OCI-LY7 (cell line): ENCODE measurements at regions not wholly inside any gene's neighbourhood (a gene's known extent, or its start where the extent isn't known, plus 50 kb on each side); places are given as distances from the start of the nearest gene placed in this dataset.

ENCODE experiments used
- EZH2phosphoT487 ChIP-seq: fragments of 200-600 bp; sonication (generic); IDR thresholded peaks from 2 replicates; pipeline ENCODE4 v1.6.1; 2018; ENCODE audit warnings: low read depth, borderline replicate concordance, mild to moderate bottlenecking, mixed run types, antibody characterized with exemption, low read length, moderate library complexity, mixed read lengths
- TF ChIP-seq, protein P1 (sequence below): fragments of 200-600 bp; sonication (generic); conservative IDR thresholded peaks from 2 replicates; pipeline ENCODE4 v1.5.1; 2014; ENCODE audit warnings: mild to moderate bottlenecking, antibody characterized with exemption, low read length, moderate library complexity, mixed read lengths

DNA sequence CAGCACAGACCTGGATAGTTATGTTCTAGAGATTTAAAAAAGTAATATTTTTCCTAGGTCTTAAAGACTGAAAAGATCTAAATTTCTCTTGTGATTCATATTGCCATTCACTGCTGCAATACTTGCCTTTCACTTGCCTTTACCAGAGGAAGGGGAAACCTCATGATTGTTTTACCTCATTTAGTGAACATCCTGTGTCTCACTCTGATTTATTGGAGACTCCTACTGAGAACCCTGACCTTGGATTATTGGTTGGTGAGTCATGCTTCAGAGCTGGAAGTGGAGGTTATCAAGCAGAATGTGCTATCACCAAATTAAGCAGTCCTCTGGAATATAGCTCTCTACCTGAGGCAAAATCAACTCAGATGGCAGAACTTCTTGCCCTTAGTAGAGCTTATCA, 500.5 kb downstream of the TSN start:
- TF ChIP-seq, protein P1, sequence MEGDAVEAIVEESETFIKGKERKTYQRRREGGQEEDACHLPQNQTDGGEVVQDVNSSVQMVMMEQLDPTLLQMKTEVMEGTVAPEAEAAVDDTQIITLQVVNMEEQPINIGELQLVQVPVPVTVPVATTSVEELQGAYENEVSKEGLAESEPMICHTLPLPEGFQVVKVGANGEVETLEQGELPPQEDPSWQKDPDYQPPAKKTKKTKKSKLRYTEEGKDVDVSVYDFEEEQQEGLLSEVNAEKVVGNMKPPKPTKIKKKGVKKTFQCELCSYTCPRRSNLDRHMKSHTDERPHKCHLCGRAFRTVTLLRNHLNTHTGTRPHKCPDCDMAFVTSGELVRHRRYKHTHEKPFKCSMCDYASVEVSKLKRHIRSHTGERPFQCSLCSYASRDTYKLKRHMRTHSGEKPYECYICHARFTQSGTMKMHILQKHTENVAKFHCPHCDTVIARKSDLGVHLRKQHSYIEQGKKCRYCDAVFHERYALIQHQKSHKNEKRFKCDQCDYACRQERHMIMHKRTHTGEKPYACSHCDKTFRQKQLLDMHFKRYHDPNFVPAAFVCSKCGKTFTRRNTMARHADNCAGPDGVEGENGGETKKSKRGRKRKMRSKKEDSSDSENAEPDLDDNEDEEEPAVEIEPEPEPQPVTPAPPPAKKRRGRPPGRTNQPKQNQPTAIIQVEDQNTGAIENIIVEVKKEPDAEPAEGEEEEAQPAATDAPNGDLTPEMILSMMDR: no peak
- no peak for TF ChIP-seq EZH2phosphoT487
